T-helper 9 cell (primary cell): ENCODE measurements at regions not wholly inside any gene's neighbourhood (a gene's known extent, or its start where the extent isn't known, plus 50 kb on each side); places are given as distances from the start of the nearest gene placed in this dataset.

Source experiments
- DNase-seq: peaks from one replicate; pipeline ENCODE4 v3.0.0-alpha.2; 2020

- DNase-seq, result no peak
Measured at GRCh38 chr3:116767726-116768125, 58.1 kb downstream of the TUSC7 start.

GRCh38 chr3:116770815-116771450 lies 61.4 kb downstream of the TUSC7 start:
- no peak for DNase-seq

GRCh38 chr3:116776880-116777785 lies 67.6 kb downstream of the TUSC7 start:
- DNase-seq, result no peak

GRCh38 chr3:116785226-116785625 lies 75.6 kb downstream of the TUSC7 start:
- DNase-seq, result no peak

- DNase-seq, result no peak
Measured at GRCh38 chr3:116802651-116803050, 93.1 kb downstream of the TUSC7 start.

GRCh38 chr3:116806351-116806750 lies 96.8 kb downstream of the TUSC7 start:
- no peak for DNase-seq

GRCh38 chr3:116808725-116809124 lies 99.1 kb downstream of the TUSC7 start:
- DNase-seq, result no peak

- no peak for DNase-seq
Measured at GRCh38 chr3:116809208-116809607, 99.6 kb downstream of the TUSC7 start.

- no peak for DNase-seq
Measured at GRCh38 chr3:116811754-116812153, 102.2 kb downstream of the TUSC7 start.

GRCh38 chr3:116812949-116813348 lies 103.4 kb downstream of the TUSC7 start:
- DNase-seq, result no peak

- no peak for DNase-seq
Measured at GRCh38 chr3:116815321-116815720, 105.7 kb downstream of the TUSC7 start.

- no peak for DNase-seq
Measured at GRCh38 chr3:116815831-116816588, 106.4 kb downstream of the TUSC7 start.

GRCh38 chr3:116821371-116821770 lies 111.8 kb downstream of the TUSC7 start:
- DNase-seq, result no peak

- no peak for DNase-seq
Measured at GRCh38 chr3:116824208-116824607, 114.6 kb downstream of the TUSC7 start.

- DNase-seq, result no peak
Measured at GRCh38 chr3:116833202-116833601, 123.6 kb downstream of the TUSC7 start.

- no peak for DNase-seq
Measured at GRCh38 chr3:116834816-116835215, 125.2 kb downstream of the TUSC7 start.

- DNase-seq, result no peak
Measured at GRCh38 chr3:116835658-116836057, 126.1 kb downstream of the TUSC7 start.

GRCh38 chr3:116836286-116836685 lies 126.7 kb downstream of the TUSC7 start:
- DNase-seq, result no peak

GRCh38 chr3:116837483-116837882 lies 127.9 kb downstream of the TUSC7 start:
- no peak for DNase-seq

GRCh38 chr3:116841003-116841735 lies 131.6 kb downstream of the TUSC7 start:
- DNase-seq, result no peak

- DNase-seq, result no peak
Measured at GRCh38 chr3:116842254-116842957, 132.8 kb downstream of the TUSC7 start.

- DNase-seq, result no peak
Measured at GRCh38 chr3:116848248-116848829, 138.8 kb downstream of the TUSC7 start.
